Peyer's patch (tissue), 4 donors: ENCODE measurements at regions not wholly inside any gene's neighbourhood (a gene's known extent, or its start where the extent isn't known, plus 50 kb on each side); places are given as distances from the start of the nearest gene placed in this dataset.

Experiments used
- DNase-seq, 3 donors: peaks; one replicate each; pipeline ENCODE4 v3.0.0-alpha.2; 2017 to 2019
- H3K27ac ChIP-seq, 4 donors: fragments of 200-600 bp; sonication (generic); one replicate each; pipeline ENCODE4 v1.5.1; 2016 to 2019
- H3K27me3 ChIP-seq, 2 donors: fragments of 200-600 bp; sonication (generic); one replicate each; pipeline ENCODE4 v1.5.1; 2019
- H3K36me3 ChIP-seq, 3 donors: fragments of 200-600 bp; sonication (generic); one replicate each; pipeline ENCODE4 v1.5.1; 2016 to 2019
- H3K4me1 ChIP-seq, 4 donors: fragments of 200-600 bp; sonication (generic); one replicate each; pipeline ENCODE4 v1.5.1; 2016 to 2019
- H3K4me3 ChIP-seq, 4 donors: fragments of 200-600 bp; sonication (generic); 1 replicate in 3 of 4; 2 replicates in 1 of 4; pipeline ENCODE4 v1.5.1; 2016 to 2019; ENCODE audit warnings: mild to moderate bottlenecking in 1 of 4
- H3K9me3 ChIP-seq, 4 donors: fragments of 200-600 bp; sonication (generic); one replicate each; pipeline ENCODE4 v1.5.1; 2016 to 2019; ENCODE audit warnings: mild to moderate bottlenecking in 1 of 4
- POLR2A ChIP-seq, 2 donors: fragments of 450-650 bp; IDR thresholded peaks; one replicate each; pipeline ENCODE4 v1.5.1; 2017; ENCODE audit warnings: antibody characterized with exemption in 2 of 2, mild to moderate bottlenecking in 2 of 2, moderate library complexity in 2 of 2
- TF ChIP-seq, protein P1 (sequence below), 6 experiments: fragments of 450-650 bp in 4 of 6; fragments of 200-600 bp in 2 of 6; sonication (generic) in 1 of 6; IDR thresholded peaks; one replicate each; pipeline ENCODE4 v1.5.1; 2017 to 2019; ENCODE audit warnings: antibody characterized with exemption in 6 of 6, mild to moderate bottlenecking in 3 of 6, moderate library complexity in 1 of 6

DNA sequence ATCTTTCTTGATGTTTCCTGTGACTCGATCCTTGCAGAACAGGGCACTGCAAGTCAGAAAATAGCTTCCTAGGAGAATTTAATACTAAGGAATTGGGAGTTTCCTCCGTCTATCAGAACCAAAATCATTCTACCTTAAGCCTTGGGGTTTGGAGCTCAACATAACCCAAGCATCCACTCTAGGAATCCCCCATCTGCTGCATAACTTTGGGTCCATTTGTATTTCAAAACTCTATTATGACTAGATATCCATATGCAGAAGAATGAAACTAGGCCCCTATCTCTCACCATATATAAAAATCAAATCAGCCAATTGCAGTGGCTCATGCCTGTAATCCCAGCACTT is 61.7 kb upstream of the AKAP13 start:
- Histone ChIP-seq H3K9me3 (no peaks in the 10 kb centered on the region), H3K27ac (peak overlapping the region in 3 of 4 donors; percentile 50 to 74 (median 65)), H3K36me3 (no peaks in the 10 kb centered on the region), H3K4me3 (no peak overlapping the region), H3K27me3 (no peaks in the 10 kb centered on the region), H3K4me1 (peaks cover 0 to 34% (median 10%) of the 10 kb centered on the region in 4 donors)
- TF ChIP-seq POLR2A (IDR thresholded peaks at IDR 0.05) = no peak
- TF ChIP-seq, protein P1, sequence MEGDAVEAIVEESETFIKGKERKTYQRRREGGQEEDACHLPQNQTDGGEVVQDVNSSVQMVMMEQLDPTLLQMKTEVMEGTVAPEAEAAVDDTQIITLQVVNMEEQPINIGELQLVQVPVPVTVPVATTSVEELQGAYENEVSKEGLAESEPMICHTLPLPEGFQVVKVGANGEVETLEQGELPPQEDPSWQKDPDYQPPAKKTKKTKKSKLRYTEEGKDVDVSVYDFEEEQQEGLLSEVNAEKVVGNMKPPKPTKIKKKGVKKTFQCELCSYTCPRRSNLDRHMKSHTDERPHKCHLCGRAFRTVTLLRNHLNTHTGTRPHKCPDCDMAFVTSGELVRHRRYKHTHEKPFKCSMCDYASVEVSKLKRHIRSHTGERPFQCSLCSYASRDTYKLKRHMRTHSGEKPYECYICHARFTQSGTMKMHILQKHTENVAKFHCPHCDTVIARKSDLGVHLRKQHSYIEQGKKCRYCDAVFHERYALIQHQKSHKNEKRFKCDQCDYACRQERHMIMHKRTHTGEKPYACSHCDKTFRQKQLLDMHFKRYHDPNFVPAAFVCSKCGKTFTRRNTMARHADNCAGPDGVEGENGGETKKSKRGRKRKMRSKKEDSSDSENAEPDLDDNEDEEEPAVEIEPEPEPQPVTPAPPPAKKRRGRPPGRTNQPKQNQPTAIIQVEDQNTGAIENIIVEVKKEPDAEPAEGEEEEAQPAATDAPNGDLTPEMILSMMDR (IDR thresholded peaks at IDR 0.05) = no peak
- no peak for DNase-seq

DNA sequence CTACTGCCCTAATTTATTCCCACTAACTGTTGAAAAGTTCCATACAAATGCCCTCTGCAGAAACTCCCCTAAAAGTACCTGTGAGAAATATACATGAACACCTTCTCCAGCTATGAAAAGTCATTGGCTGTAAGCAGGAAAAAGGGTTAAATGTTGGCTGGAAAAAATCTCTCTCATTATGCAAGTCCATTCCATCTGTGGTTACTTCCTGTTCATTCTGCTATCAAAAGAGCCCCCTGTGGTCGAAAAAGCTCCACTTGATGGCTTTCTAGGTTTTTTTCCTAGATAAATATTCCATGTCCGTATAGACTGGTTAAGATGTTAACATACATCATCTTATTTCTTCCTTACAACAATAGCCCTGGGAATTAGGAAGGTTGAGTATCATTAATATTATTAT is 56.2 kb upstream of the AKAP13 start:
- Histone ChIP-seq H3K27ac (no peak overlapping the region), H3K4me1 (peaks cover 0 to 10% (median 0%) of the 10 kb centered on the region in 4 donors), H3K27me3 (no peaks in the 10 kb centered on the region), H3K36me3 (no peaks in the 10 kb centered on the region), H3K4me3 (no peak overlapping the region), H3K9me3 (no peaks in the 10 kb centered on the region)
- no peak for DNase-seq
- TF ChIP-seq, protein P1 (IDR thresholded peaks at IDR 0.05) = no peak
- TF ChIP-seq POLR2A (IDR thresholded peaks at IDR 0.05) = no peak

DNA sequence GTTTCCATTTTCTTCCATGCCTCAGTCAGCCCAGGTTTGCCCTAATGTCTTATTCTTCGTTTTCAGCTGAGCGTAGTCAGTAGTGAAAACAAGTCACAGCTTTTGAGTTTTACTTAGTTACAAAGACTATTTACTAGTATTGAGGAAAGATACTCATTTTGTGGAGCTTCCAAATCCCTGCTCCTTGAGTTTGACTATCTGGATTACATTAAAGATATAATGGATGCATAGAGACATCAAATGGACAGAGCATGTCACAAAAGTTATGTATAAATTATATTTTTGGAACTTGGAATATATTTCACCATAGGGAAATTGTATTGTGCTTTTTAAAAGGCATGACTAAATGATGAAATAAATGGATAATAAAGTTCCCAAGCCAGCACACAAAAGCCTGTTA is 54.6 kb upstream of the AKAP13 start:
- H3K27me3 ChIP-seq = no peaks in the 10 kb centered on the region
- no peak for DNase-seq
- no peak for TF ChIP-seq POLR2A (IDR thresholded peaks at IDR 0.05)
- TF ChIP-seq, protein P1 (IDR thresholded peaks at IDR 0.05) = no peak
- H3K9me3 ChIP-seq = no peaks in the 10 kb centered on the region
- peak overlapping the region in 1 of 4 donors; percentile 86 for H3K27ac ChIP-seq
- H3K4me3 ChIP-seq = no peak overlapping the region
- peaks cover 0 to 16% (median 5%) of the 10 kb centered on the region in 4 donors for H3K4me1 ChIP-seq
- no peaks in the 10 kb centered on the region for H3K36me3 ChIP-seq

DNA sequence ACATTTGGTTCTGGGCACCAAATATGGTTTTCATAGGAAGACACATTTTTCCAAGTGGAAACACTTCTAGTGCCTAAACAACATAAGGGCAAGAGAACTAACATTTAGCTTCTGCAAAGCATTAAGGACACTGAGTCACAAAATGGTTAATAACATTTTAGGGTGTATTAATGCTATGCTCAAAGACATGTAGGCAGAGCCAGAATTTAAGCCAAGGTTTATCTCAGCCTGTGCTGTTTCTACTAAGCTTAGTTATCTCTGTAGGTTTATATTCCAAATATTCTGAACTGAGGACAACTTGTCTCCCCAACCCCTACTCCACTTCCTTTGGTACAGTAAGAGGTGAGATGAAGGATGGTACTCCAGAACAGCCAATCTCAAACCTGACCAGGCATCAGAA is 54.1 kb upstream of the AKAP13 start:
- peak overlapping the region in 1 of 4 donors; percentile 86 for H3K27ac ChIP-seq
- H3K4me1 ChIP-seq = peaks cover 0 to 21% (median 7%) of the 10 kb centered on the region in 4 donors
- H3K4me3 ChIP-seq = no peak overlapping the region
- DNase-seq = no peak
- H3K9me3 ChIP-seq = no peaks in the 10 kb centered on the region
- no peaks in the 10 kb centered on the region for H3K36me3 ChIP-seq
- TF ChIP-seq POLR2A (IDR thresholded peaks at IDR 0.05) = no peak
- no peaks in the 10 kb centered on the region for H3K27me3 ChIP-seq

DNA sequence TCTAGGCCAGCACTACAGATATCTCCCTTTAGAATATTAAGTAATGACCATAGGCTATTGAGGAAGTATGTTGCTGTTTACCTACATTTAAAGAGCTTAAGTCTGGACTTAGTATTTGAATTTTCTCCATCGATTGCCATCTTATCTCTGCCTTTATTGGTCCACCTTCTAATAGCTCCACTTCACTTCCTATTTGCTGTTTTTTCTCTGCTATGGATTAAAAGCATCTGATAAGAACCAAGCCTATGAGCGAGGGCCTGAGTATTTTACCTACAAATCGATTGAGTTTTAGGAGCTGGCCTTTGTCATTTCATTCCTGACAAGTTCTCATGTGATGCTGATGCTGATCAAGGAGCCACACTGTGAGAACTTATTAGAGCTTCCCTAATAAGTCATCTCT is 52.6 kb upstream of the AKAP13 start:
- DNase-seq = no peak
- H3K27ac ChIP-seq = peak overlapping the region in 2 of 4 donors; percentile 86 to 90
- TF ChIP-seq, protein P1 (IDR thresholded peaks at IDR 0.05) = no peak
- no peak for TF ChIP-seq POLR2A (IDR thresholded peaks at IDR 0.05)

DNA sequence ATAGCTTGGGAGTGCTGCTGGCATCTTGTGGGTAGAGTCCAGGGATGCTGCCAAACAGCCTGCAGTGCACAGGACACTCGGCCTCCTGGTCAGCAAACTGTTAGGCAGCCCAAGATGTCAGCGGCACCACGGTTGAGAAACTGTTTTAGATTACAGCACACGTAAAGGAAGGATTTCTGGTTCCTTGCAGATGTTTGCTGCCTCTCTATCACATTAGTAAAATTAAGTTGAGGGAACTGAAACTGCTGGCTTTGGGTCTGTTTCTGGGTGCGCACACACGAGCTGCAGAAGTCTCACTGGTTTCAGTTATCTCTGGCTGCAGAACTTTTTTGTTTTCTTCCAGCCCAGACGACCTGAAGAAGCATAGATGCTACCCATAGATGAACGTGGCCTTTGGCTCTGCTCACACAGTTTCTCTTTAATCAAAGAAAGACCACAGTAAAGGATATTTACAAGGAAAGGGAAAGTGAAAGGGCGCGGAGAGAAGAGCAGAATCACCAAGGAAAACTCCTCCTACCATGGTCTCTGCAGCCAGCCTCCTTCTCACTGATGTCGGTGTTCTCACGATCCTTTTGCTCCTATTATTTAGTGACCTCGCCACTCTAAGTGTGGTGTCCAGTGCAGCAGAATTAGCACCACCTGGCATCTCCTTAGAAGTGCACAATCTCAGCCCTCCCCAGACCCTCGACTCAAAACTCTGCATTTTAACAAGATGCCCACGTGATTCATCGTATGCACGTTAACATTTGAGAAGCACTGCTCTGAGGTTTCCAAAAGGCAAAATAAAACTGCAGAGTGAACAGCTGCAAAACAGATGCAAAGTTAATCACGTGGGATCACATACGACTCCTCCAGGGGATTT is 50.6 kb upstream of the AKAP13 start:
- no peaks in the 10 kb centered on the region for H3K9me3 ChIP-seq
- H3K27me3 ChIP-seq = no peaks in the 10 kb centered on the region
- H3K4me1 ChIP-seq = peaks cover 0 to 23% (median 12%) of the 10 kb centered on the region in 4 donors
- peak overlapping the region; percentile 84 to 90 (median 86) for H3K27ac ChIP-seq
- H3K4me3 ChIP-seq = peak overlapping the region; percentile 30 to 54 (median 46)
- TF ChIP-seq, protein P1 (IDR thresholded peaks at IDR 0.05) = no peak
- no peak for TF ChIP-seq POLR2A (IDR thresholded peaks at IDR 0.05)
- H3K36me3 ChIP-seq = no peaks in the 10 kb centered on the region
- DNase-seq = peak; percentile 57 to 81 (median 72)

More for the DNA sequence above, 52.6 kb upstream of the AKAP13 start:
- Histone ChIP-seq H3K27me3 (no peaks in the 10 kb centered on the region), H3K4me3 (no peak overlapping the region), H3K4me1 (peaks cover 0 to 26% (median 12%) of the 10 kb centered on the region in 4 donors), H3K9me3 (no peaks in the 10 kb centered on the region), H3K36me3 (no peaks in the 10 kb centered on the region)
